D721Med (cell line): ENCODE measurements at regions not wholly inside any gene's neighbourhood (a gene's known extent, or its start where the extent isn't known, plus 50 kb on each side); places are given as distances from the start of the nearest gene placed in this dataset.
"Not testable (repeated sequence)": the region's sequence is repeated elsewhere in the genome, so short reads cannot be mapped to it uniquely, and the experiment has no call there.

ENCODE experiments used
- DNase-seq: peaks from one replicate; pipeline ENCODE4 v3.0.0; 2011; ENCODE audit warnings: low spot score; ENCODE audit not compliant: insufficient read length
- FAIRE-seq: peaks from 2 replicates; lab custom pipeline; 2011; peaks lifted over from hg19 to GRCh38; lab: Jason Lieb, UNC
- TF ChIP-seq, protein P1 (sequence below): IDR thresholded peaks from 2 replicates; pipeline ENCODE4 v1.5.1; 2012; ENCODE audit warnings: mild to moderate bottlenecking, control low read depth; ENCODE audit not compliant: insufficient read depth; ENCODE audit errors: missing control alignments

DNA sequence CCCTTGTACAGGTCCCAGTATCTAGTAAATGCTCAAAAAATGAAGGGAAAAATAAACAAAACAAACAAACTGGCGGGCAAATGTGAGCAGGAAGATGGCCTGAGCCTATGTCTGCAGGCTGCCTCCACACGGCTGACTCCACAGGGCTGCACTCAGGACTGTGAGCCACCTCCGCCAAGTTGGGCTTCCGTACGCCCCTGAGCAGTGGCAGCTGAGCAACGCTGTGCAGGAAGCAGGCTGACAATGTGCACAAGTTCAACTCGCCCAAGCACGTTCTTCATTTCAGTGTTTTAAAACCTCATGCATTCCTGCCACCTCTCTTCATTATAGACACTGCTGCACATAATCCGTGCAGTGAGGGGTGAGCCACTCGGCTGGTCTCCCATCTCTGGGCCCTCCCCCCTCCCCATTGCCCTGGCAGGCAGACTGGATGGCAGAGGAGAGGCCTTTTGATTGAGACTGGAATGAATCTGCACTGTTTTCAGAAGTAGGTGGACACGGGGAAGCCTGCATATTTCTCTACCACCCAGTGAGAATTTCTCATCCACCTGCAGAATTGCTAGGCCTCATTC, 915.3 kb downstream of the UQCRFS1 start:
- DNase-seq (no peak), FAIRE-seq (no peak)
- TF ChIP-seq, protein P1, sequence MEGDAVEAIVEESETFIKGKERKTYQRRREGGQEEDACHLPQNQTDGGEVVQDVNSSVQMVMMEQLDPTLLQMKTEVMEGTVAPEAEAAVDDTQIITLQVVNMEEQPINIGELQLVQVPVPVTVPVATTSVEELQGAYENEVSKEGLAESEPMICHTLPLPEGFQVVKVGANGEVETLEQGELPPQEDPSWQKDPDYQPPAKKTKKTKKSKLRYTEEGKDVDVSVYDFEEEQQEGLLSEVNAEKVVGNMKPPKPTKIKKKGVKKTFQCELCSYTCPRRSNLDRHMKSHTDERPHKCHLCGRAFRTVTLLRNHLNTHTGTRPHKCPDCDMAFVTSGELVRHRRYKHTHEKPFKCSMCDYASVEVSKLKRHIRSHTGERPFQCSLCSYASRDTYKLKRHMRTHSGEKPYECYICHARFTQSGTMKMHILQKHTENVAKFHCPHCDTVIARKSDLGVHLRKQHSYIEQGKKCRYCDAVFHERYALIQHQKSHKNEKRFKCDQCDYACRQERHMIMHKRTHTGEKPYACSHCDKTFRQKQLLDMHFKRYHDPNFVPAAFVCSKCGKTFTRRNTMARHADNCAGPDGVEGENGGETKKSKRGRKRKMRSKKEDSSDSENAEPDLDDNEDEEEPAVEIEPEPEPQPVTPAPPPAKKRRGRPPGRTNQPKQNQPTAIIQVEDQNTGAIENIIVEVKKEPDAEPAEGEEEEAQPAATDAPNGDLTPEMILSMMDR: no peak

DNA sequence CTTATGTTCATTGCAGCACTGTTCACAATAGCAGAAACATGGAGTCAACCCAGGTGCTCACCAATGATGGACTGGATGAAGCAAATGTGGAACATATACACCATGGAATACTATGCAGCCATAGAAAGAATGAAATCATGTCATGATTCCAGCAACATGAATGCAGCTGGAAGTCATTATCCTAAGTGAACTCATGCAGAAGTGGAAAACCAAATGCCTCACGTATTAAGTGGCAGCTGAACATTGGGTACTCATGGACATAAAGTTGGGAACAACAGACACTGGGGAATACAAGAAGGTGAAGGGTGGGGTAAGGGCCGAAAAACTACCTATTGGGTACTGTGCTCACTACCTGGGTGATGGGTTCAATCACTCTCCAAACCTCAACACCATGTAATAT, 915.9 kb downstream of the UQCRFS1 start:
- FAIRE-seq: no peak
- no peak for DNase-seq

DNA sequence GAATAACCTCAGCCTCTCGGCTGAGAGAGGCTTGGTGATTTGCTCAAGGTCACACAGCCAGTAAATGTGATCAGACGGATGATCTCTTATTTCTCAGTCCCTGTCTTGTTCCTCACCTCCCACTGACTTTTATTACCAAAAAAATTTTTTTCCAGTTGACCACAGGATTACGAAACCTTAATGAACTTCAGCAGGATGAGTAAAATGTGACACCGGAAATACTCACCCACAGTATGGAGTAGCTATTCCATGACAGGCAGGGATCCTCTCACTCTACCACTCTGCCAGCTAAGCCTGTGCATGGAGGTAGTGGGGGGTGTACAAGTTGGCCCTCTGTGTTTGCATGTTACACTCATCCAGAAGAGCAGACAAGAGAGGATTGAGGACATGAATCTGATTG, 916.4 kb downstream of the UQCRFS1 start:
- TF ChIP-seq, protein P1: no peak
- no peak for FAIRE-seq
- DNase-seq: no peak

More for the DNA sequence above, 915.9 kb downstream of the UQCRFS1 start:
- TF ChIP-seq, protein P1: no peak

DNA sequence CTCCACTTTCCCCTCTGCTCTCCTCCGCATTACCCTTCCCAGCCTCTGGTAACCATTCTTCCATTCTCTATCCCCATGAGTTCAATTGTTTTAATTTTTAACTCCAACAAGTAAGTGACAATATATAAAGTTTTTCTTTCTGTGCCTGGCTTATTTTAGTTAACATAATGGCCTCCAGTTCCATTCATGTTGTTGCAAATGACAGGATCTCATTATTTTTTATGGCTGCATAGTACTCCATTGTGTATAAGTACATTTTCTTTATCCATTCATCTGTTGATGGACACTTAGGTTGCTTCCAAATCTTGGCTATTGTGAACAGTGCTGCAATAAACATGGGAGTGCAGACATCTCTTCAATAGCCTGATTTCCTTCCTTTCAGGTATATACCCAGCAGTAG, 918.0 kb downstream of the UQCRFS1 start:
- DNase-seq, FAIRE-seq: not testable (repeated sequence)

DNA sequence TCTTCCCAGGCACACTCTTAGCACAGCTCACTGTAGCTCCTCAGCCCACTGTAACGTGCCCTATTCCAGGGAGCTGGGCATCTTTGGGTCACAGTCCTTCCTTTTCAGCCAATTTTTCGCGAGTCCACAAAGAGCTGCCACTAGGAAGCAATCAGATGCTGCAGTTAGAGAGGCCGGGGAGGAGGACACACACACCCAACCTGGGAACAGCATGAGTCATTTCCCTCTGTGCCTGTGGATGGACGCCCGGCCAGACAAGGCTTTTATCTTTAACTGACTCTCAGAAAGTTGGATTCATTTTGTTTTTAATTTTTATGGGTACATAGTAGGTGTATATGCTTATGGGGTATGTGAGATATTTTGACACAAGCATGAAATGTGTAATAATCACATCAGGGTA, 918.6 kb downstream of the UQCRFS1 start:
- FAIRE-seq (no peak), DNase-seq (no peak)
- TF ChIP-seq, protein P1: no peak

DNA sequence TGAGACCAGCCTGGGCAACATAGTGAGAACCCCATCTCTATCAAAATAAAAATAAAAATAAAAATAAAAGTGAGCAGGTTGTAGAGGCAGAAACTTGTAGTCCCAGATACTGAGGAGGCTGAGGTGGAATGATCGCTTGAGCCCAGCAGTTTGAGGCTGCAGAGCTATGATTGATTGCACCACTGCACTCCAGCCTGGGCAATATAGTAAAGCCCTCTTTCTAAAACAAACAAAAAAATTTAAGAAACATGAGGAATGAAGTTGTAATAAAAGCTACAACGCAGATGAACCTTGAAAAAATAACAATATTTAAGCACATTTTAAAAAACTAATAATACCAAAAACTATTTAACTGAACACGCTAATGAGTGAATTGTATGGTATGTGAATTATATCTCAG, 919.3 kb downstream of the UQCRFS1 start:
- TF ChIP-seq, protein P1: no peak
- DNase-seq (no peak), FAIRE-seq (no peak)

DNA sequence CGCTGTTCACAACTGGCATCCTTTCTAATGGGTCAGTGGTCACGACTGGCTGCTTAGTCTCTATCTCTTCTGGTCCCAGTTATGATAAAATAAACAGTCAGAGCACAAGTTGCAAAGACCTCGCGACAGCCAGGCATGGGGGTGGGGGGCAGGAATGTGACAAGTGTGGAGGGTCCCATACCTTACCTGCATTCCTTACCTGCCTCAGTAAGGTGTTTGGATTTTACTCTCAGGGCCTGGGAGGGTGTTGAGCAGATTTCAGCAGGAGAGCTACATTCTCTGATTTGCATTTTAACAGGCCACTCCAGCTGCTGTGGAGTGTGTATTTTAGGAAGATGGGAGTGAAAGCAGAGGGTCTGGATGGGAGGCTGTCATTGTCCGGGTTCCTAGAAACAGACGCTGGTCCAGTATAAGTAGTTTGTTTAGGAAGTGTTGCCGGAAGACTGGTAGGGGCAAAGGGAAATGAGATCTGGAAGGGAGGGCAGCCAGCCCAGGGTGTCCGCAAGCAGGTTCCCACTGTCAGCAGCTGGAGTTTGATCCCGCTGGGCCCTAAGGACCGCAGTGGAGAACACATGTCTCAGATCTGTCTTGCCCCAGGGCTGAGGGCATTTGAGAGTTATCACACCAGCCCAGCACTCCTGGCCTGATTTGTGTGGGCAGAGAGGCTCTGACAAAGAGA, 920.0 kb downstream of the UQCRFS1 start:
- FAIRE-seq (no peak), DNase-seq (no peak)
- TF ChIP-seq, protein P1: no peak
